ENCODE measurements at regions not wholly inside any gene's neighbourhood (a gene's known extent, or its start where the extent isn't known, plus 50 kb on each side); places are given as distances from the start of the nearest gene placed in this dataset.
"Not testable (repeated sequence)": the region's sequence is repeated elsewhere in the genome, so short reads cannot be mapped to it uniquely, and the experiment has no call there.

- TF ChIP-seq, protein P1, sequence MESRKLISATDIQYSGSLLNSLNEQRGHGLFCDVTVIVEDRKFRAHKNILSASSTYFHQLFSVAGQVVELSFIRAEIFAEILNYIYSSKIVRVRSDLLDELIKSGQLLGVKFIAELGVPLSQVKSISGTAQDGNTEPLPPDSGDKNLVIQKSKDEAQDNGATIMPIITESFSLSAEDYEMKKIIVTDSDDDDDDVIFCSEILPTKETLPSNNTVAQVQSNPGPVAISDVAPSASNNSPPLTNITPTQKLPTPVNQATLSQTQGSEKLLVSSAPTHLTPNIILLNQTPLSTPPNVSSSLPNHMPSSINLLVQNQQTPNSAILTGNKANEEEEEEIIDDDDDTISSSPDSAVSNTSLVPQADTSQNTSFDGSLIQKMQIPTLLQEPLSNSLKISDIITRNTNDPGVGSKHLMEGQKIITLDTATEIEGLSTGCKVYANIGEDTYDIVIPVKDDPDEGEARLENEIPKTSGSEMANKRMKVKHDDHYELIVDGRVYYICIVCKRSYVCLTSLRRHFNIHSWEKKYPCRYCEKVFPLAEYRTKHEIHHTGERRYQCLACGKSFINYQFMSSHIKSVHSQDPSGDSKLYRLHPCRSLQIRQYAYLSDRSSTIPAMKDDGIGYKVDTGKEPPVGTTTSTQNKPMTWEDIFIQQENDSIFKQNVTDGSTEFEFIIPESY (IDR thresholded peaks at IDR 0.05; ENCODE audit: extremely low read depth, insufficient replicate concordance, low read length): no peak
- TF ChIP-seq MAX (IDR thresholded peaks at IDR 0.05) (no peak), JUND (IDR thresholded peaks at IDR 0.05) (no peak), POLR2A (IDR thresholded peaks at IDR 0.05; ENCODE audit: borderline replicate concordance, extremely low read depth, insufficient read depth, insufficient read length) (no peak), ATF3 (IDR thresholded peaks at IDR 0.05) (no peak), SP1 (IDR thresholded peaks at IDR 0.05; ENCODE audit: low read depth) (no peak)
Measured at GRCh38 chr21:21898801-21899200, 900.6 kb downstream of the NCAM2 start (continued).

DNA sequence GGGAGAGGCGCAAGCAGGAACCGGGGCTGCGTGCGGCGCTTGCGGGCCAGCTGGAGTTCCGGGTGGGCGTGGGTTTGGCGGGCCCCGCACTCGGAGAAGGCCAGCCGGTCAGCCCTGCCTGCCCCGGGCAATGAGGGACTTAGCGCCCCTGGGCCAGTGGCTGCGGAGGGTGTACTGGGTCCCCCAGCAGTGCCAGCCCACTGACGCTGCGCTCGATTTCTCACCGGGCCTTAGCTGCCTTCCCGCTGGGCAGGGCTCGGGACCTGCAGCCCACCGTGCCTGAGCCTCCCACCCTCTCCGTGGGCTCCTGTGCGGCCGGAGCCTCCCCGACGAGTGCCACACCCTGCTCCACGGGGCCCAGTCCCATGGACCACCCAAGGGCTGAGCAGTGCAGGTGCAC, 904.2 kb downstream of the NCAM2 start:
- POLR2A ChIA-PET; H3K79me2 ChIP-seq (ENCODE audit: insufficient read depth, low read length); H3K9me2 ChIP-seq (ENCODE audit: insufficient read depth); CTCF ChIA-PET; H3K4me3 ChIP-seq (replicated peaks in 1 of 2; ENCODE audit: low read depth in 1 of 2, low read length in 2 of 2); BruUV-seq (replicated peaks); DNase-seq (ENCODE audit: low read depth, low spot score); H3K4me2 ChIP-seq (ENCODE audit: low read length); H3K27me3 ChIP-seq (ENCODE audit: insufficient read depth, low read length); H3K27ac ChIP-seq (ENCODE audit: low read depth, low read length); H3K36me3 ChIP-seq (ENCODE audit: control insufficient read depth in 1 of 2, insufficient read depth in 2 of 2, low read length in 2 of 2); H3K4me1 ChIP-seq (ENCODE audit: control insufficient read depth in 1 of 2, insufficient read depth in 2 of 2, low read length in 2 of 2); ATAC-seq; intact Hi-C loops (cut with micrococcal nuclease); H4K20me1 ChIP-seq (ENCODE audit: insufficient read depth); H3K9ac ChIP-seq (ENCODE audit: low read length); H2AFZ ChIP-seq (ENCODE audit: low read depth, low read length, poor library complexity, severe bottlenecking); RAD21 ChIA-PET (ENCODE audit: low non-redundant PET in 1 of 2, low total read pairs in 2 of 2, uncharacterized antibody in 2 of 2, unreplicated experiment in 2 of 2): not testable (repeated sequence)
- peaks cover 8 to 17% of the 10 kb centered on the region in 2 experiments; a peak in 2 of 4 replicates for H3K9me3 ChIP-seq (ENCODE audit: control insufficient read depth in 1 of 2, insufficient read depth in 1 of 2, low read depth in 1 of 2, low read length in 2 of 2)

- ChIA-PET POLR2A (no interaction called here), CTCF (no interaction called here), RAD21 (ENCODE audit: low non-redundant PET in 1 of 2, low total read pairs in 2 of 2, uncharacterized antibody in 2 of 2, unreplicated experiment in 2 of 2) (no interaction called here)
- Histone ChIP-seq H3K36me3 (ENCODE audit: control insufficient read depth in 1 of 2, insufficient read depth in 2 of 2, low read length in 2 of 2) (no peaks in the 10 kb centered on the region), H3K9me2 (ENCODE audit: insufficient read depth) (no peaks in the 10 kb centered on the region), H3K9ac (ENCODE audit: low read length) (no peak overlapping the region), H4K20me1 (ENCODE audit: insufficient read depth) (no peaks in the 10 kb centered on the region), H3K4me2 (ENCODE audit: low read length) (no peak overlapping the region), H3K9me3 (ENCODE audit: control insufficient read depth in 1 of 2, insufficient read depth in 1 of 2, low read depth in 1 of 2, low read length in 2 of 2) (peaks cover 12 to 29% of the 10 kb centered on the region in 2 experiments; a peak in 2 of 4 replicates), H3K4me1 (ENCODE audit: control insufficient read depth in 1 of 2, insufficient read depth in 2 of 2, low read length in 2 of 2) (no peaks in the 10 kb centered on the region), H2AFZ (ENCODE audit: low read depth, low read length, poor library complexity, severe bottlenecking) (no peak overlapping the region), H3K4me3 (replicated peaks in 1 of 2; ENCODE audit: low read depth in 1 of 2, low read length in 2 of 2) (no peak overlapping the region), H3K27ac (ENCODE audit: low read depth, low read length) (no peak overlapping the region), H3K27me3 (ENCODE audit: insufficient read depth, low read length) (no peaks in the 10 kb centered on the region), H3K79me2 (ENCODE audit: insufficient read depth, low read length) (no peaks in the 10 kb centered on the region)
- TF ChIP-seq, protein P1 (IDR thresholded peaks at IDR 0.05; ENCODE audit: extremely low read depth, insufficient replicate concordance, low read length): no peak
- TF ChIP-seq SP1 (IDR thresholded peaks at IDR 0.05; ENCODE audit: low read depth): no peak
- TF ChIP-seq EZH2 (IDR thresholded peaks at IDR 0.05): no peak
- TF ChIP-seq POLR2AphosphoS5 (IDR thresholded peaks at IDR 0.05; ENCODE audit: low read depth, low read length): no peak
- no peak for TF ChIP-seq CBX3 (IDR thresholded peaks at IDR 0.05; ENCODE audit: low read depth)
- no peak for TF ChIP-seq SRF (IDR thresholded peaks at IDR 0.05; ENCODE audit: low read depth)
- TF ChIP-seq FOSL1 (IDR thresholded peaks at IDR 0.05; ENCODE audit: low read depth): no peak
- no peak for TF ChIP-seq RAD21 (IDR thresholded peaks at IDR 0.05; ENCODE audit: low read depth)
- DNase-seq (ENCODE audit: low read depth, low spot score) (no peak), ATAC-seq (no peak)
- intact Hi-C loops (cut with micrococcal nuclease): no loop called here
- no TSS peak for BruUV-seq (replicated peaks)
Measured at GRCh38 chr21:21907271-21907670, 909.1 kb downstream of the NCAM2 start.

Measured in HCT116 (cell line).